ENCODE measurements at regions not wholly inside any gene's neighbourhood (a gene's known extent, or its start where the extent isn't known, plus 50 kb on each side); places are given as distances from the start of the nearest gene placed in this dataset.

DNA sequence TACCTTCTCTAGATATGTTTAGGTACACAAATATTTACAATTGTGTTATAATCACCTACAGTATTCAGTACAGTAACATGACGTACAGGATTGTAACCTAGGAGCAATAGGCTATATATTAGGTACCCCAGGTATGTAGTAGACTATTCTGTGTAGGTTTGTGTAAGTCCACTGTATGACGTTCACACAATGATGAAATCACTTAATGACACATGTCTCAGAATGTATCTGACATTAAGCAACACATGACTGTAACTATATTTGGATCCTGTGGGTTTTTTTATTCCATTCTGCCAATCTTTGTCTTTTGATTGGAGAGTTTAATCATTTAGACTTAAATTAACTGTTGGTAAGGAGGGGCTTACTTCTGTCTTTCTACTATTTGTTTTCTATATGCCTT, 52.1 kb downstream of the STYXL2 start:
- no peaks in the 10 kb centered on the region for H3K4me1 Mint-ChIP-seq
- H3K27ac Mint-ChIP-seq: no peak overlapping the region
- H3K4me3 Mint-ChIP-seq: no peak overlapping the region

DNA sequence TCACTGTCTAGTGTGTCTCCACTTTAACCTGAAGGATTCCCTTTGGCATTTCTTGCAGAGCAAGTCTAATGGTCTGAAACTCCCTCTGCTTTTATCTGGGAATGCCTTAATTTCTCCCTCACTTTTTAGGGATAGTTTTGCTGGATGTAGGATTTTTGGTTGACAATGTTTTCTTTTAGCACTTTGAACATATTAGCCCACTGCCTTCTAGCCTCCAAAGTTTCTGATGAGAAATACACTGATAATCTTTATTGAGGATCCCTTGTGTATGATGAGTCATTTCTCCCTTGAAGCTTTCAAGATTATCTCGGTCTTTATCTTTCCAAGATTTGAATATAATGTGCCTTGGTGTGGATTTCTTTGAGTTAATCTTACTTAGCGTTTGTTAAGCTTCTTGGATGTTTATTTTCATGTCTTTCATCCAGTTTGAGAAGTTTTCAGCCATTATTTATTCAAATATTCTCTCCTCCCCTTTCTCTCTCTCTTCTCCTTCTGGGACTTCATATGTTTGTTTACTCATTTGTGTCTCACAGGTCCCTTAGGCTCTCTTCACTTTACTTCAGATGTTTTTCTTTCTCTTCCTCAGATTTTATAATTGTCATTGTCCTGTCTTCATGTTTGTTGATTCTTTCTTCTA, 53.1 kb downstream of the STYXL2 start:
- peaks cover 4% of the 10 kb centered on the region for H3K9me3 Mint-ChIP-seq

More for the DNA sequence above, 52.1 kb downstream of the STYXL2 start:
- peaks cover 4% of the 10 kb centered on the region for H3K9me3 Mint-ChIP-seq
- H3K36me3 Mint-ChIP-seq: no peaks in the 10 kb centered on the region
- H3K27me3 Mint-ChIP-seq: peaks cover 47% of the 10 kb centered on the region
- no peak for ATAC-seq

DNA sequence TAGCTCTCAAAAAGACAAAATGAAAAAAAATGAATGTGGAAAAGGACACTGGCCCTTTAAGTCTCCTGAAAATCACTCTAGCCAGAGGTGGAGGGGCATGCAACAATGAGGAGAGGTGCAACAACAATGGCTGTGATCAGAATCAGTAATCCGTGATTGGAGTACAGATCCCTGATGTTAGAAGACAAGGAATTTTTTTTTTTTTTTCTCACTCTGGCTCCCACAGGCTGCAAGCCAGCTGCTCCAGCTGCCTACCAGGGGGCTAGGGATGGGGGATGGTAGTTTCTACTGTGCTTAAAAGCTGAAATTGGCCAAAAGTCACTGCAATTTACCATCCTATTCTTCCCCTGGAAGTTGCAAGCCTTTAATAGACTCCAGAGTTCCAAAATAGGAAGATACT, 54.5 kb downstream of the STYXL2 start:
- Mint-ChIP-seq H3K36me3 (no peaks in the 10 kb centered on the region), H3K4me3 (no peak overlapping the region), H3K9me3 (peaks cover 4% of the 10 kb centered on the region), H3K4me1 (no peaks in the 10 kb centered on the region), H3K27ac (no peak overlapping the region), H3K27me3 (peaks cover 54% of the 10 kb centered on the region)
- no peak for ATAC-seq

More for the DNA sequence above, 53.1 kb downstream of the STYXL2 start:
- Mint-ChIP-seq H3K4me3 (no peak overlapping the region), H3K27me3 (peaks cover 52% of the 10 kb centered on the region), H3K4me1 (no peaks in the 10 kb centered on the region), H3K27ac (no peak overlapping the region), H3K36me3 (no peaks in the 10 kb centered on the region)
- ATAC-seq: no peak

DNA sequence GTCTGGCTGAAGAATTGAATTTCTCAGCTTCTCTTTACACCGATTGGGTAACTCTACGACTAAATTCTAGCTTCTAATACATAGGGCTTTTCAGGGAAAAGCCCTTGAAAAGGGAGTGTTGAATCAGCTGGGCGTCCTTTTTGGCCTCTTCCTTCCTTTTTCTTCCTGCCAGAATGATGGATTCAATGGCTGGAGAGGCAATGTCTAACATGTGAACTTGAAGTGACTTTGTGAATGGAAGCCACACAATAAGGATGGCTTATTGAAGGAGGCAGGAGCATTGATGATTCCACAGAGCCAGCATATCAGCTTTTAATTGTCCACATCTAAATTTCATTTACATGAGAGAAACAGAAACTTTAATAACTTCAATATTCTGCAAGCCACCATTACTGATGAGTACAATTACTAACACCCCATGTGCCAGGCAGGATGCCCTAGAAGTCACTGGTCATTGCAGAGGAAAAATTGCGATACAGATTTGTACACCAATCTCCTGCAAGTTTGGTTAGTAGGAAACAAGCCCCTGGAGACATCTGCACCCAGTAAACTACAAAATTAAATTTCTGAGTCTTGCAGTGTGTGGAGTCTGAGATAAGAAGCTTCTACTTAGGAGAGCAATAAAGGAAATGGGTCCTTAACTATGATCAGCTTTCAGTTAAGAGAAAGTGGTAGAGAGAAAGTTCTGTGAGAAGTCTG, 56.1 kb downstream of the STYXL2 start:
- no peaks in the 10 kb centered on the region for H3K4me1 Mint-ChIP-seq

DNA sequence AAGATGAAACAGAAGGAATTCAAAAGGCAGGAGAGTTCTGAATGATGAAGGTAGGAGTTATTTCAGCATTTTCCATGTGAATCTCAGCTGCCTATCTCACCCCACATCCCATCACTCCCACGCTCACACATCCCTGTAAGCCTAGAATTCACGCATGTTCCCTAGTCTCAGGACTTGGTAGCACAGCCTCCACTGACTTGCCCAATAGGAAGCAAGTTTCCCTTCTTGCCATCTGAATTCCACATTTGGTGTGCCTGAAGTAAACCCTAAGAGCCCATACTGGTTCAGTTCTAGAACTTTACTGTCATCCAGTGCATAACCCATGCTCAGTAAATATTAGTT, 56.6 kb downstream of the STYXL2 start:
- peaks cover 4% of the 10 kb centered on the region for H3K9me3 Mint-ChIP-seq
- no peaks in the 10 kb centered on the region for H3K36me3 Mint-ChIP-seq
- H3K27ac Mint-ChIP-seq: no peak overlapping the region
- H3K27me3 Mint-ChIP-seq: peaks cover 44% of the 10 kb centered on the region
- no peak overlapping the region for H3K4me3 Mint-ChIP-seq
- no peak for ATAC-seq
- no peaks in the 10 kb centered on the region for H3K4me1 Mint-ChIP-seq

More for the DNA sequence above, 56.1 kb downstream of the STYXL2 start:
- Mint-ChIP-seq H3K9me3 (peaks cover 4% of the 10 kb centered on the region), H3K27ac (no peak overlapping the region), H3K27me3 (peaks cover 47% of the 10 kb centered on the region), H3K4me3 (no peak overlapping the region), H3K36me3 (no peaks in the 10 kb centered on the region)
- ATAC-seq: no peak

DNA sequence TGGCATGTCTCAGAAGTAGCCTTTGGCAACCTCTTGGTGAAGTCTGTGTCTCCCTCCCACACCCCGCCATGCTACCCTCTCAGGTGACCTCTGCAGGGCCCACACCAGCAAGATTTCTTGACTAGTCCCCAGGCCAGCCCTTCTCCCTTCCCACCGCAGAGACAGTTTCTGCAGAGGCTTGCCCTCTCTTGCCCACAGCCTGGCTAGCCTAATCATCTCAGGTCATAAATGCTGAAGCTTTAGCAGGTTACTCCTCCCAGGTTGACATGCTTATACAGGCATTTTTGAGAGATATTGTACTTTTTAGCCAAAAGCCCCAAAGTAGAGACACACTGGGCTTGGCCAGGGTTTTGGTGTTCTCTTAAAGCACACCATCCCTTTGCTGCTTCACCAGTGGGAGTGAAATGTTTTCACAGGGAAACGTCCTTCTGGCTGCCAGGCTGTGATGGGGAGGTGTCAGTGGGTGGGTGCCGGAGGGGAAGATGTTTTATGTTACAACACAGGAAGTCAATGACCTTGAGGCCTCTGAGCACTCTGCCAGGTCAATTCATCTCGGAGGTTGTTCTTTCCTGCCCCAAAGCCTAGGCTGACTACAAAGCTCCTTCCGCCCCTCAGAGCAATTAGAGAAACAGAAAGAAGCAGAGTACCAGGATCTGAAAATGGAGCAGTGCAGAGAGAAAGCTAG, 58.5 kb downstream of the STYXL2 start:
- Mint-ChIP-seq H3K27ac (no peak overlapping the region), H3K27me3 (peaks cover 25% of the 10 kb centered on the region), H3K4me1 (no peaks in the 10 kb centered on the region), H3K36me3 (no peaks in the 10 kb centered on the region), H3K9me3 (peaks cover 2% of the 10 kb centered on the region), H3K4me3 (no peak overlapping the region)
- no peak for ATAC-seq

DNA sequence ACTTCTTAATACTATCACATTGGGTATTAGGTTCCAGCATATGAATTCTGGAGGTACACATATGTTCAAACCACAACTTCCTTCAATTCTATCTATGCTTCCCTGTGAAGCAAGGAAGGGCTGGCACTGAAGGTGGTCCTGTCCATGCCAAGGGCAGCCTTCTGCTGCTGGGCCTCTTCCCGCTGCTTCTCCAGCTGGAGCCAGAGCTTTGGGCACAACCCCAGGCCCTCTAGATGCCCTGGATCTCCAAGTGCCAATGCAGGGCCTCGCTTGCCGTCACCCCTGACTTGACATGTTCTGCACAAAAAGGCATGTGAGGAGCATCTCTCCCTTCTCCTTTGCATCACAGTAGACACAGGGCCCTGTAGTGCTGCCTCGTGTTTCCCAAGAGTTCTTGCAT, 62.6 kb downstream of the STYXL2 start:
- no peak for ATAC-seq
- Mint-ChIP-seq H3K27me3 (peaks cover 10% of the 10 kb centered on the region), H3K27ac (no peak overlapping the region), H3K4me1 (no peaks in the 10 kb centered on the region), H3K9me3 (no peaks in the 10 kb centered on the region), H3K4me3 (no peak overlapping the region), H3K36me3 (no peaks in the 10 kb centered on the region)

DNA sequence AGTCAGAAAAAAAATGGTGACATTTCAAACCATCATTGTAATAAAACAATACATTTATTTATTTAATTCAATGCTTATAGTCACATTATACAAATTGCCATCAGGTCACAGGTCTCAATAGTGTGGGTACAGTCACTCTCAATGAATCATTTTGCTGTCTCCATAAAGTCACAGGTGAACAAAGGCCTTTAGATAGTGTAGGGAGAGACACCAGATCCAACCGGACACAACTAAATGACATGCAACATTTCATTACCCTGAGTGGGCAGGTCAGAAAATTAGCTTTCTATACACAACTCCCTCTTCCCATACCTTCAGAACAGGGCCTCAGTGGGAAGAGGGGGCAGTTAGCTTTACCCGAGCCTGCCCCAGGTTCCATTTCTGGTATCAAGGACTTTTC, 63.2 kb downstream of the STYXL2 start:
- Mint-ChIP-seq H3K36me3 (no peaks in the 10 kb centered on the region), H3K9me3 (no peaks in the 10 kb centered on the region), H3K4me3 (no peak overlapping the region), H3K27ac (no peak overlapping the region), H3K27me3 (peaks cover 10% of the 10 kb centered on the region), H3K4me1 (no peaks in the 10 kb centered on the region)
- no peak for ATAC-seq

DNA sequence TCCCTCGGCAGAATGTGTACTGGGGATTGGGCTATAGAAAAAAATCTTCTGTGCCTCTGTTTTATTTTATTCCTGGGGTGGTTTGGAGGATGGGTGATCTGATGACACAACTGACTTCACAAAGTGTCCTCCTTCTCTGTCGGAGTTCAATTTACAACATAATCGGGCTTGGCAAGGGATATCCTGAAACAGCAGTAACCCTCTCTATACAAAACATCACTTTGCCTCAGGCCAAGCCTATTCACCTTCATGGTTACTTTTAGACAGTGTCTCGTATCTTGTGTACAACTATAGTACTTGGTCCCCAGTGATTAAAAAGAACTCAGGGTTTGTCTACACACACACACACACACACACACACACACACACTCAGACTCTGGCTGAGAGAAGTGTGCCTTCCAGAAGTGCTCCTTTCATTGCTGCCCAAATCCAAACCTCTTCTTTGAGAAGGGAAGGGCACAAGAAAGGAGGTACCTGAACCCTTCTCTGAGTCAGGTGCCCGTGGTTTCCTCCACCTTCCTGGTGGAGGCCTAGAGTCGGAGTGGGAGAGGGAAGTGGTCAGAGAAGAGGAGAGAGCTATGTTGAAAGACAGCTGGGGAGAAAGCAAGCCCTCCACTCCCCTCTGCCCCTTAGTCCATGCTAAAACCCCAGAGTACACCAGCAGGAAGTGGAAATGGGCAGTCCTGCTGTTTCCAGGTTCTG, 62.4 kb upstream of the POU2F1 start:
- Mint-ChIP-seq H3K36me3 (no peaks in the 10 kb centered on the region), H3K27ac (no peak overlapping the region), H3K27me3 (peaks cover 10% of the 10 kb centered on the region), H3K4me3 (no peak overlapping the region), H3K9me3 (no peaks in the 10 kb centered on the region), H3K4me1 (no peaks in the 10 kb centered on the region)
- ATAC-seq: no peak

DNA sequence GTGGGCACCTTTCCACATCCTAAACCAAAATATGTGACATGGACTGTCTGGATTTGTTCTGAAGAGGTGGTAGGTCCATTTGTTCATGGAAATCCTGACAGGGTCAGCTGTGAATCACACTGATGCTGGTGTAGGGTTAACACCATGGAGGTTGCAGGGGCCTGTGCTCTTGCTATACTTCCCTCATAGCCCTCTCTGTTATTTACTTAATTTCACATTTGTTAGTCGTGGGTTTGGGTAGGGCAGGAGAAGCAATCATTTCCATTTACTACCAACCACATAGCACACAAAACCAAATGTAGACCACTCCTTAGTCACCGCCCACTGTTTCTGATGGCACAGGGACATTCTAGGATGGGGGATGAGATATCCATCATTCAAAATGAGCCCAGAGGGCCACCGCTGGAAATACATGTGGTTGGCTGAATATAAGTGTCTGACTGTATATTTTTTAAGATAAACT, 61.8 kb upstream of the POU2F1 start:
- ATAC-seq: no peak
- no peak overlapping the region for H3K4me3 Mint-ChIP-seq
- H3K4me1 Mint-ChIP-seq: no peaks in the 10 kb centered on the region

DNA sequence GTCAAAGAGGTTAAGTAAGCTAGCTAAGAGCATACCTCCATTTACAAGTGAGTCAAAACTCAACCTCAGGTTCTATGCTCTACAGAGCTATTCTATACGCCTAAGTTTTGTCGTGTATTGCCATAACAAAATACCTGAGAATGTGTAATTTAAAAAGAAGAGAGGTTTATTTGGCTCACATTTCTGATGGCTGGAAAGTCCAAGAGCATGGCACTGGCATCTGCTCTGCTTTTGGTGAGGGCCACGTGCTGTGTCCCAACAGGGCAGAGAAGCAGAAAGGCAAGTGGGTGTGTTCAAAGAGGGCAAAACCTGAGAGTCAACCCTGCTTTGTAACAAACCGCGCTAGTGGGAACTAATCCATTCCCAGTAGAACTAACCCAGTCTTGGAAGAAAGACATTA, 60.9 kb upstream of the POU2F1 start:
- Mint-ChIP-seq H3K27me3 (peaks cover 25% of the 10 kb centered on the region), H3K4me3 (no peak overlapping the region), H3K9me3 (no peaks in the 10 kb centered on the region), H3K36me3 (no peaks in the 10 kb centered on the region), H3K27ac (no peak overlapping the region), H3K4me1 (no peaks in the 10 kb centered on the region)
- ATAC-seq: no peak

More for the DNA sequence above, 61.8 kb upstream of the POU2F1 start:
- Mint-ChIP-seq H3K27ac (no peak overlapping the region), H3K9me3 (no peaks in the 10 kb centered on the region), H3K36me3 (no peaks in the 10 kb centered on the region), H3K27me3 (peaks cover 16% of the 10 kb centered on the region)

DNA sequence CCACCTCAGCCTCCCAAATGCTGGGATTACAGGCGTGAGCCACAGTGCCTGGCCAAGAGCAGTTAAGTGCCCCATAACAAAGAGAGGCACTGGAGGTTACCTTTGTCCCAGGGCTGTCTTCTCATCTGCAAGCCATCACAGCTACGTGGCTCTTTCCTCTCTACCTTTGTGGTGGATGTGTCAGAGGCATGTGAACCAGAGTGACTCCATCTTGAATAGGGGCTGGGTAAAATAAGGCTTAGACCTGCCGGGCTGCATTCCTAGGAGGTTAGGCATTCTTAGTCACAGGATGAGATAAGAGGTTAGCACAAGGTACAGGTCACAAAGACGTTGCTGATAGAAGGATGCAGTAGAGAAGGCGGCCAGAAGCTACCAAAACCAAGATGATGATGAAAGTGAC, 59.4 kb upstream of the POU2F1 start:
- peaks cover 33% of the 10 kb centered on the region for H3K27me3 Mint-ChIP-seq
- H3K27ac Mint-ChIP-seq: no peak overlapping the region
- H3K4me3 Mint-ChIP-seq: no peak overlapping the region
- H3K36me3 Mint-ChIP-seq: no peaks in the 10 kb centered on the region
- ATAC-seq: no peak
- no peaks in the 10 kb centered on the region for H3K9me3 Mint-ChIP-seq
- no peaks in the 10 kb centered on the region for H3K4me1 Mint-ChIP-seq

DNA sequence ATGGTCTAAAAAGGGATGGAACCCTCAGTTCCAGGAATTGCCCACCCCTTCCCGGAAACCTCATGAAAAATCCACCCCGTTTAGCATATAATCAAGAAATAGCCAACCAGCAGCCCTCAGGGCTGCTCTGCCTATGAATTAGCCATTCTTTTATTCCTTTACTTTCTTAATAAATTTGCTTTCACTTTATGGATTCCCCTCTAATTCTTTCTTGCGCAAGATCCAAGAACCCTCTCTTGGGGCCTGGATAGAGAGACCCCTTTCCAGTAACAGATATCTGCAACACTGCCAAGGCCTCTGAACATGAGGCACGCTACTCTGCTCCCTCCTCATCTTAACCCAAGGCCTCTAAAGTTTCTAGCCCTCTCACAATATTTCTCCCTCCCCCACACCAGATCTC, 58.9 kb upstream of the POU2F1 start:
- Mint-ChIP-seq H3K4me3 (no peak overlapping the region), H3K4me1 (no peaks in the 10 kb centered on the region), H3K9me3 (no peaks in the 10 kb centered on the region), H3K27ac (no peak overlapping the region), H3K27me3 (peaks cover 33% of the 10 kb centered on the region), H3K36me3 (no peaks in the 10 kb centered on the region)
- ATAC-seq: no peak

DNA sequence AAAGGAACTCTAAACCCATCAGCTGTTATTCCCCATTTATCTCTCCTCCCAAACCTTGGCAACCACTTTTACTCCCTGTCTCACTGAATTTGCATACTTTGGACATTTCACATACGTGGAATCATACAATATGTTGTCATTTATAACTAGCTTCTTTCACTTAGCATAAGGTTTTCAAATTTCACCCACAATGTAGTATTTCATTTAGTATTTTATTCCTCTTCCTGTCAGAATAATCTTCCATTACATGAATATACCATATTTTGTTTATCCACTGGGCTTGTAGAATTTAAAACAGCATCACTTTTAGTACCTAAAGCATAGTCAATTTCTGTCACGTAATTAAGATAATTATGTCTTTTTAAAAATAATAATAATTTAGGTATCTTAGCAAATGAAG, 55.5 kb upstream of the POU2F1 start:
- no peaks in the 10 kb centered on the region for H3K4me1 Mint-ChIP-seq
- no peaks in the 10 kb centered on the region for H3K36me3 Mint-ChIP-seq
- H3K27me3 Mint-ChIP-seq: peaks cover 51% of the 10 kb centered on the region
- no peaks in the 10 kb centered on the region for H3K9me3 Mint-ChIP-seq
- no peak for ATAC-seq
- no peak overlapping the region for H3K4me3 Mint-ChIP-seq
- no peak overlapping the region for H3K27ac Mint-ChIP-seq

DNA sequence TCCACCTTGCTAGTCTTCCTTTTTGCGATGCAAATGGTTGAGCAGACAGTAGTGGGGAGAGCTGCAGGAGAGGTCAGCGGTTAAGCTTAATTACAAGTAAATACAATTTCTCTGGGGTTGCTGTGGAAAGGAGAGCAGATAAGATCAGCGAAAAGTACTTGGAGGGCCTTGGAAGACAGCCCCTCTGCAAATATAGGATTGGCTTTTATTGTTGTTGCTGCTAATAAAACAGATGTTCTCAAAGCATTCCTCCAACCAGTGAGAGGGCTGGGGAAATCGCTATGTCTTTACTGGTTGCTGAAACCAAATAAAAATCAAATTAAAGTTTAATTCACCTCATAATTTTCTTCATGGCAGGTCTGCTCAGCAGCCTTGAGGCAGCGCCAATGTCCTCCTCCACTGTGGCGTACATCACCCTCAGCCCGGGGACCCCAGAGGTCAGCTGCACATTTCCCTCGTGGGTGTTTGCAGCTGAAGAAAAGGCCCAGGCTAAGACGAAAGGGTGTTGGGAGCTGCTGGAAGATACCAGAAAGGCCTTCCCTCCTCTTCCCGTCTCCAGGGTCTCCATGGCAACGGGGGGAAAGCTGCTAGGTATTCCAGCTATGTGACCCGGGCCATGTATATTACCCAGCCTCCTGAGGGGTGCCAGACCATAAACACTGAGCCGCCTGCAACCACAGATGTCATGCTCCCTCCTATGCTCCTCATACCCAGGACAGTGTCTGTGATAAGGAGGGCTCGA, 54.6 kb upstream of the POU2F1 start:
- no peaks in the 10 kb centered on the region for H3K36me3 Mint-ChIP-seq
- H3K4me1 Mint-ChIP-seq: no peaks in the 10 kb centered on the region
- no peaks in the 10 kb centered on the region for H3K9me3 Mint-ChIP-seq
- H3K4me3 Mint-ChIP-seq: no peak overlapping the region
- H3K27me3 Mint-ChIP-seq: peaks cover 54% of the 10 kb centered on the region
- ATAC-seq: no peak
- H3K27ac Mint-ChIP-seq: no peak overlapping the region
